Renal cortical epithelial cell (primary cell): ENCODE measurements at regions not wholly inside any gene's neighbourhood (a gene's known extent, or its start where the extent isn't known, plus 50 kb on each side); places are given as distances from the start of the nearest gene placed in this dataset.
A peak's percentile ranks its signal among the peaks of the same experiment; 100 is the strongest.
"Not testable (repeated sequence)": the region's sequence is repeated elsewhere in the genome, so short reads cannot be mapped to it uniquely, and the experiment has no call there.

Experiments
- DNase-seq: peaks from one replicate; pipeline ENCODE4 v3.0.0-alpha.2; 2011; ENCODE audit warnings: low read depth

DNA sequence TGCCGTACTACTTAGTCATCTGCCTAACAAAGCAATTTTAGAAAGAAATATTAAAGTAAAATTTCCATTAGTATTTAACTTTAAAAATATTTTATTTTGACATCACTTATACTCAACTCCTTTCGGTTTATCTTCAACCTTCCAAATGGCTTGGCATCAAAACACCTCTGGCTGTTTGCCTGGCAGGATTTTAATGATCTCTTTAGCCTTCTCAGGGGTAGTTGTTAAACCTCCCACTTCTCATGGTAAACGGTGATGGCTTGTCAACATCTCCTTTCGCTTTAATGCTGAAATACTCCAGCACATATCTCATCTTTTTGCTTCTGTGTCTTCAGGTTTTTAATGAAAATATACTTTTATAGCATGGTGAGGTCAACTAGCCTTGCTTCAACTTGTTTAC, 747.1 kb downstream of the CETN3 start:
- DNase-seq = no peak

DNA sequence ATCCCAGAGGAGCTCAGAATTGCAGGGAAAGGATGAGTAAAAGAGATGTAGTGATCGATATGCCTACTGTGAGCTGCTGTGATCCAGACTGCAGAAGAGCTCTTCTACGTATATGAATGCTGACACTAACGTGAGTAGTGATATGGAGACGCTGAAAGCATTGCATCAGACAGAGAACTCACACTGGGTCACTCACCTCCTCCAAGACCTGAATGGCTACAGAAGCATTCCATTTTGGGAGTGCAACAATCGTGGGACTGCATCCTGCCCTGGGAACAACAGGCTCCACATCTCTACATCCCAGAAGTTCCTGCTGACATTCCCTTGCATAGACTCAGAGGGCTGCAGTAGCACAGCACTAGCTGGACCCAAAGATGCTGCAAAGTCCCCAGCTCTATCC, 755.9 kb upstream of the MEF2C start:
- no peak for DNase-seq

DNA sequence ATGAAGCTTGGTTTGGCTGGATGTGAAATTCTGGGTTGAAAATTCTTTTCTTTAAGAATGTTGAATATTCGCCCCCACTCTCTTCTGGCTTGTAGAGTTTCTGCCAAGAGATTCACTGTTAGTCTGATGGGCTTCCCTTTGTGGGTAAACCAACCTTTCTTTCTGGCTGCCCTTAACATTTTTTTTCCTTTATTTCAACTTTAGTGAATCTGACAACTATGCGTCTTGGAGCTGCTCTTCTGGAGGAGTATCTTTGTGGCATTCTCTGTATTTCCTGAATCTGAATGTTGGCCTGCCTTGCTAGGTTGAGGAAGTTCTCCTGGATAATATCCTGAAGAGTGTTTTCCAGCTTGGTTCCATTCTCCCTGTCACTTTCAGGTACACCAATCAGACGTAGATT, 751.2 kb upstream of the MEF2C start:
- not testable (repeated sequence) for DNase-seq

DNA sequence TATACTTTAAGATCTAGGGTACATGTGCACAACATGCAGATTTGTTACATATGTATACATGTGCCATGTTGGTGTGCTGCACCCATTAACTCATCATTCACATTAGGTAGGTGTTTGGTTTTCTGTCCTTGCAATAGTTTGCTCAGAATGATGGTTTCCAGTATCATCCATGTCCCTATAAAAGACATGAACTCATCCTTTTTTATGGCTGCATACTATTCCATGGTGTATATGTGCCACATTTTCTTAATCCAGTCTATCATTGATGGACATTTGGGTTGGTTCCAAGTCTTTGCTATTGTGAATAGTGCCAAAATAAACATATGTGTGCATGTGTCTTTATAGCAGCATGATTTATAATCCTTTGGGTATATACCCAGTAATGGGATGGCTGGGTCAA, 747.1 kb upstream of the MEF2C start:
- not testable (repeated sequence) for DNase-seq

DNA sequence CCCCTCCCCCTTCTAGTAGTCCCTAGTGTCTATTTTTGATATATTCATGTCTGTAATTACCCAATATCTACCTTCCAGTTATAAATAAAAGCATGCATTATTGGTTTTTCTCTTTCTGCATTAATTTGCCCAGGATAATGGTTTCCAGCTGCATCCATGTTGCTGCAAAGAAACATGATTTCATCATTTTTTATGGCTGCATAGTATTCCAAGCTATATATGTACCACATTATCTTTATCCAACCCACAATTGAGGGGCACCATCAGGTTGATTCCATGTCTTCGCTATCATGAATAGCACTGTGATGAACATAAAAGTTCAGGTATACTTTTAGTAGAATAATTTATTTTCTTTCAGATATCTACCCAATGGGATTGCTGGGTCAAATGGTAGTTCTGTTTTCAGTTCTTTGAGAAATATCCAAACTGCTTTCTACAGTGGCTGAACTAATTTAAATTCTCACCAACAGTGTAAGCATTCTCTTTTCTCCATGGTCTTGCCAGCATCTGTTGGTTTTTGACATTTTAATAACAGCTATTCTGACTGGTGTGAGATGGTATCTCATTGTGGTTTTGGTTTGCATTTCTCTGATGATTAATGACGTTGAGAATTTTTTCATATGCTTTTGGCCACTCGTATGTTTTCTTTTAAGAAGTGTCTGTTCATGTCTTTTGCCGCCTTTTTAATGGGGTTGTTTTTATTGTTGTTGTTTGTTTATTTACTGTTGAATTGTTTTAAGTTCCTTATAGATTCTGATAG, 746.1 kb upstream of the MEF2C start:
- no peak for DNase-seq

GRCh38 chr5:89615839-89616518, 733.0 kb upstream of the MEF2C start:
- no peak for DNase-seq

DNA sequence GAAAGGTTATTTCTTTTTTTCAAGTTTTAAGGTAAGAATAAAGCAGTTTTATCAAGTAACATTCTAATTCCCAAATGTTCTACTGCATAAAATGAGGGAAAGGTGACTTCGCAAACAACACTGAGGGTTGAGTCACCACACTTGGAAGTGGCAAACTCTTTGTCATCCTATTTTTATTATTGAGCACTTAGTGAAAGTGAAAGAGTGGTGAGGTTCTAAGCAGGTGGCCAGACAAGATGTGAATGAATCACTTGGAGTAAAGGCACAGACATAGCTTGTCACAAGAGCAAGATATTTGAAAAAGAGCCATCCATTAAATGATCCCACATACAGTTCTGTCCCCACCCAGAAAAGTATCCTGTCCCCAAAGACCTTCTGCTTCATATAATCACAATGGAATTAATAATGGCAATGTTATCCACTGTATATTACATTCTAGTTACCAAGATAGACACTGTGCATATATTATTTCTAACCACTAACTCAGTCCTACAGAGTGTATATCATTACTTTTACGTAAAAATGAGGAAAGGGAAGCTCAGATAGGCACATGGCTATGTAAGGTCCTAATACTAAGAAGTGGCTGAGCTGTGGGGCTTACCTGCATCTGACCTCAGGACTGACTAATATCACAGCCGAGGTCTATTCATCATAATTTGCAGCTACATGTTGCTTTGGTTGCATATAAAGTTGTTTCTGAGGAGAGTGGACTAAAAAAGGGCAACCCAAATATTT, 730.4 kb upstream of the MEF2C start:
- peak; percentile 79 for DNase-seq

- no peak for DNase-seq
Observed at GRCh38 chr5:89606939-89607534, 724.1 kb upstream of the MEF2C start.

DNA sequence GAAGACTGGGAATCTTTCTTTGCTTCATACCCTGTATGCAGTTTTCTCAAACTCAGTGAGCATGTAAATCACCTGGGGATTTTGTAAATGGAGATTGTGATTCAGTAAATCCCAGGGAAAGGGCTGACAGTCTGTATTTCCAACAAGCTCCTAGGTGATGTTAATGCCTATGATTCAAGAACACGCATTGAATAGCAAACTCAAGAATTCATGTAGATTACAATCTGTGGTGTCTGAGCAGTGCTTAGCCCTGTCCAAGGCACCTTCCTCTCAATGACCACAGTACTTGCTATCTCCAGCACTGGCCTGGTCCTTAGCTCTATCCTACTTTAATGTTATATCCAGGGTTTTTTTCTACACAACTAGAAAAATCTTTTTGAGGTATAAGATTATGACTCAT, 721.4 kb upstream of the MEF2C start:
- DNase-seq = no peak

DNA sequence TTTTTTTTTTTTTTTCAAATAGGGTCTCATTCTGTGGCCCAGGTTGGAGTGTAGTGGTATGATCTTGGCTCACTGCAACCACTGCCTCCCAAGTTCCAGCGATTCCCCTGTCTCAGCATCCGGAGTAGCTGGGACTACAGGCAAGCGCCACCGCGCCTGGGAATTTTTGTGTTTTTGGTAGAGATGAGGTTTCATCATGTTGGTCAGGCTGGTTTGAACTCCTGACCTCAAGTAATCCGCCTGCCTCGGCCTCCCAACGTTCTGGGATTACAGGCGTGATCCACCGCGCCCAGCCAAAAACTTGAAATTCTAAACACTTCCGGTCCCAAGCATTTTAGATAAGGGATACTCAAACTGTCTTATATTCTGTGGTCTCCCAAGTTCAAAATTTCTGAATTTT, 718.9 kb upstream of the MEF2C start:
- no peak for DNase-seq

GRCh38 chr5:89597878-89598277, 714.9 kb upstream of the MEF2C start:
- DNase-seq = no peak

DNA sequence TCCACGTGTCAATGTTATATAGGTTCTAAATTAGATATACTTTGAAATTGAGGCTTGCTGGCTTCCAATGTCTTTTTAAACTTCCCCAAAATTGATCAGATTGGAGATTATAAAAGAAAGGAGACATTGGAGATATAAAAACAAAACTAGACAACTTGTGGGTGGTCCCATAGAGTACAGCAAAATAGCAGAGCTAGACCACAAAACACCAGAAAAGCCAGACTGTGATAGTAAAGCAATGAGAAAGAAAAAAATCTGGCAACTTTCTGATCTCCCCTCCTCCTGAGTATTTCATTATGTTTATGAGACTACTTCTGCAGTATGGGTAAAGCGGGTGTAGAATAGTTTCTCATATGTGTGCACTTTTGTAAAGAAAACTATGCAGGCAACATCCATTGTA, 713.8 kb upstream of the MEF2C start:
- DNase-seq = no peak

GRCh38 chr5:89595056-89595455, 712.1 kb upstream of the MEF2C start:
- peak; percentile 13 for DNase-seq

- peak; percentile 86 for DNase-seq
Observed at GRCh38 chr5:89584339-89584956, 701.5 kb upstream of the MEF2C start.

- DNase-seq = no peak
Observed at GRCh38 chr5:89583534-89583933, 700.5 kb upstream of the MEF2C start.

- DNase-seq = peak; percentile 35
Observed at GRCh38 chr5:89582768-89583339, 699.9 kb upstream of the MEF2C start.

GRCh38 chr5:89580976-89581375, 698.0 kb upstream of the MEF2C start:
- no peak for DNase-seq

- no peak for DNase-seq
Observed at GRCh38 chr5:89575319-89575718, 692.3 kb upstream of the MEF2C start.

- DNase-seq = no peak
Observed at GRCh38 chr5:89573345-89573744, 690.4 kb upstream of the MEF2C start.

- peak; percentile 45 for DNase-seq
Observed at GRCh38 chr5:89572696-89573095, 689.7 kb upstream of the MEF2C start.

GRCh38 chr5:89570557-89570956, 687.6 kb upstream of the MEF2C start:
- no peak for DNase-seq

DNA sequence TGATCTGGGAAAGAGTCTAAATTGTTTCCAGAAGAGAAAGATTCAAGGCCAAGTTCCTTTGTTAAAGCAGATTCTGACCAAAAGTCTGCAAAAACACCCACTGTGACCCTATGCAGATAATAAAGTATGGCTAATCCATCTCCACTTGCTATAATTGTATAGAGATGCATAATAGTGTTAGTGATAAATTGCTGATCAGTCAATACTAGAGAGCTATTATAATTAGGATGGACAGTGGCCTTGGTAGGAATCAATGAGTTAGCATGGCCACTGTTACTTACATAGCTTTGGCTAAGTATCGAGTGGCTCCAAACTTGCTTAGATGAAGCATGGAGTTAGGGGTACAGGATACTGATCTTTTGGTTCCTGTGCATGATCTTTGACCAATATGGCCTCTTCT, 683.4 kb upstream of the MEF2C start:
- no peak for DNase-seq
